Liver (tissue), 8 donors: ENCODE measurements at regions not wholly inside any gene's neighbourhood (a gene's known extent, or its start where the extent isn't known, plus 50 kb on each side); places are given as distances from the start of the nearest gene placed in this dataset.
A peak's percentile ranks its signal among the peaks of the same experiment; 100 is the strongest.

ENCODE experiments used
- DNase-seq: peaks from one replicate; pipeline ENCODE4 v3.0.0-alpha.2; 2017; ENCODE audit warnings: low spot score
- H3K27ac ChIP-seq, 2 donors: one replicate each; pipeline ENCODE4 v1.7.0; 2013; ENCODE audit warnings: inconsistent platforms in 2 of 2, low read length in 2 of 2, control low read depth in 1 of 2, low read depth in 1 of 2, mild to moderate bottlenecking in 1 of 2
- H3K27me3 ChIP-seq, 4 donors: one replicate each; pipeline versions ENCODE4 v1.6.1 to v1.7.0; 2013; ENCODE audit warnings: low read length in 3 of 4, inconsistent platforms in 1 of 4, mild to moderate bottlenecking in 1 of 4, moderate library complexity in 1 of 4; ENCODE audit not compliant: control insufficient read depth in 4 of 4, insufficient read depth in 4 of 4
- H3K36me3 ChIP-seq, 4 donors: one replicate each; pipeline versions ENCODE4 v1.6.1 to v1.7.0; 2013; ENCODE audit warnings: low read length in 3 of 4, mild to moderate bottlenecking in 3 of 4, low read depth in 1 of 4, moderate library complexity in 1 of 4; ENCODE audit not compliant: control insufficient read depth in 4 of 4, insufficient read depth in 3 of 4
- H3K4me1 ChIP-seq, 4 donors: one replicate each; pipeline versions ENCODE4 v1.6.1 to v1.7.0; 2013; ENCODE audit warnings: low read length in 3 of 4, mild to moderate bottlenecking in 3 of 4, moderate library complexity in 1 of 4; ENCODE audit not compliant: control insufficient read depth in 4 of 4, insufficient read depth in 4 of 4
- H3K4me3 ChIP-seq, 3 donors: one replicate each; pipeline versions ENCODE4 v1.6.1 to v1.7.0; 2013; ENCODE audit warnings: low read length in 3 of 3, control low read depth in 1 of 3, low read depth in 1 of 3, mild to moderate bottlenecking in 1 of 3
- H3K9ac ChIP-seq, 2 donors: one replicate each; pipeline ENCODE4 v1.7.0; 2013; ENCODE audit warnings: low read length in 2 of 2, mild to moderate bottlenecking in 2 of 2, moderate library complexity in 2 of 2, control low read depth in 1 of 2, low read depth in 1 of 2
- H3K9me3 ChIP-seq, 4 donors: one replicate each; pipeline versions ENCODE4 v1.6.1 to v1.7.0; 2013; ENCODE audit warnings: low read length in 3 of 4; ENCODE audit not compliant: control insufficient read depth in 4 of 4
- EGR1 ChIP-seq, 2 donors: IDR thresholded peaks; 2 replicates each; pipeline ENCODE4 v1.6.1; 2016 to 2018; ENCODE audit warnings: antibody characterized with exemption in 2 of 2, low read depth in 2 of 2
- FOXA1 ChIP-seq: IDR thresholded peaks from 2 replicates; pipeline ENCODE4 v1.6.1; 2016; ENCODE audit warnings: antibody characterized with exemption
- FOXA2 ChIP-seq: IDR thresholded peaks from 2 replicates; pipeline ENCODE4 v1.6.1; 2016; ENCODE audit warnings: antibody characterized with exemption
- GABPA ChIP-seq, 2 donors: IDR thresholded peaks in 1 of 2; conservative IDR thresholded peaks in 1 of 2; 2 replicates each; pipeline ENCODE4 v1.6.1; 2016; ENCODE audit warnings: antibody characterized with exemption in 2 of 2, mild to moderate bottlenecking in 1 of 2, moderate library complexity in 1 of 2
- HNF4A ChIP-seq, 2 donors: conservative IDR thresholded peaks; 2 replicates each; pipeline ENCODE4 v1.6.1; 2016; ENCODE audit warnings: antibody characterized with exemption in 2 of 2, mild to moderate bottlenecking in 2 of 2
- HNF4G ChIP-seq: IDR thresholded peaks from 2 replicates; pipeline ENCODE4 v1.6.1; 2016; ENCODE audit warnings: antibody characterized with exemption
- JUND ChIP-seq, 2 donors: IDR thresholded peaks; 2 replicates each; pipeline ENCODE4 v1.6.1; 2016; ENCODE audit warnings: antibody characterized with exemption in 2 of 2
- NR2F2 ChIP-seq: IDR thresholded peaks from 2 replicates; pipeline ENCODE4 v1.6.1; 2016; ENCODE audit warnings: antibody characterized with exemption
- RAD21 ChIP-seq, 2 donors: IDR thresholded peaks; 2 replicates each; pipeline ENCODE4 v1.6.1; 2016; ENCODE audit warnings: antibody characterized with exemption in 2 of 2, mild to moderate bottlenecking in 2 of 2
- RXRA ChIP-seq, 2 donors: IDR thresholded peaks; 2 replicates each; pipeline ENCODE4 v1.6.1; 2017 to 2018; ENCODE audit warnings: antibody characterized with exemption in 2 of 2, mild to moderate bottlenecking in 1 of 2
- SP1 ChIP-seq: IDR thresholded peaks from 2 replicates; pipeline ENCODE4 v1.6.1; 2018; ENCODE audit warnings: antibody characterized with exemption, mild to moderate bottlenecking
- TAF1 ChIP-seq: conservative IDR thresholded peaks from 2 replicates; pipeline ENCODE4 v1.6.1; 2016; ENCODE audit warnings: antibody characterized with exemption, mild to moderate bottlenecking
- YY1 ChIP-seq: IDR thresholded peaks from 2 replicates; pipeline ENCODE4 v1.6.1; 2016; ENCODE audit warnings: antibody characterized with exemption, mild to moderate bottlenecking
- ZBTB33 ChIP-seq: IDR thresholded peaks from 2 replicates; pipeline ENCODE4 v1.6.1; 2016; ENCODE audit warnings: antibody characterized with exemption
- WGBS: extraction: QIAGEN DNeasy Blood & Tissue Kit; methylation state at CpG from one replicate; pipeline ENCODE4 v1.1.7; 2013; 5-methylcytosine and 5-hydroxymethylcytosine counted together
- TF ChIP-seq, protein P1 (sequence below): IDR thresholded peaks from 2 replicates; pipeline ENCODE4 v1.6.1; 2016; ENCODE audit warnings: antibody characterized with exemption, mild to moderate bottlenecking
- TF ChIP-seq, protein P2 (sequence below): IDR thresholded peaks from 2 replicates; pipeline ENCODE4 v1.6.1; 2016; ENCODE audit warnings: antibody characterized with exemption
- TF ChIP-seq, protein P3 (sequence below): fragments of 150-350 bp; IDR thresholded peaks from 2 replicates; pipeline ENCODE4 v1.5.1; 2017; ENCODE audit warnings: improper control_type of control experiment, low read depth, low read length; ENCODE audit not compliant: missing input control
- TF ChIP-seq, protein P4 (sequence below): IDR thresholded peaks from 2 replicates; pipeline ENCODE4 v1.6.1; 2016; ENCODE audit warnings: antibody characterized with exemption
- donor health status: healthy.
- donor health status: healthy.
- donor health status: healthy.
- donor health status: healthy.
- donor health status: healthy.

- TF ChIP-seq, protein P1, sequence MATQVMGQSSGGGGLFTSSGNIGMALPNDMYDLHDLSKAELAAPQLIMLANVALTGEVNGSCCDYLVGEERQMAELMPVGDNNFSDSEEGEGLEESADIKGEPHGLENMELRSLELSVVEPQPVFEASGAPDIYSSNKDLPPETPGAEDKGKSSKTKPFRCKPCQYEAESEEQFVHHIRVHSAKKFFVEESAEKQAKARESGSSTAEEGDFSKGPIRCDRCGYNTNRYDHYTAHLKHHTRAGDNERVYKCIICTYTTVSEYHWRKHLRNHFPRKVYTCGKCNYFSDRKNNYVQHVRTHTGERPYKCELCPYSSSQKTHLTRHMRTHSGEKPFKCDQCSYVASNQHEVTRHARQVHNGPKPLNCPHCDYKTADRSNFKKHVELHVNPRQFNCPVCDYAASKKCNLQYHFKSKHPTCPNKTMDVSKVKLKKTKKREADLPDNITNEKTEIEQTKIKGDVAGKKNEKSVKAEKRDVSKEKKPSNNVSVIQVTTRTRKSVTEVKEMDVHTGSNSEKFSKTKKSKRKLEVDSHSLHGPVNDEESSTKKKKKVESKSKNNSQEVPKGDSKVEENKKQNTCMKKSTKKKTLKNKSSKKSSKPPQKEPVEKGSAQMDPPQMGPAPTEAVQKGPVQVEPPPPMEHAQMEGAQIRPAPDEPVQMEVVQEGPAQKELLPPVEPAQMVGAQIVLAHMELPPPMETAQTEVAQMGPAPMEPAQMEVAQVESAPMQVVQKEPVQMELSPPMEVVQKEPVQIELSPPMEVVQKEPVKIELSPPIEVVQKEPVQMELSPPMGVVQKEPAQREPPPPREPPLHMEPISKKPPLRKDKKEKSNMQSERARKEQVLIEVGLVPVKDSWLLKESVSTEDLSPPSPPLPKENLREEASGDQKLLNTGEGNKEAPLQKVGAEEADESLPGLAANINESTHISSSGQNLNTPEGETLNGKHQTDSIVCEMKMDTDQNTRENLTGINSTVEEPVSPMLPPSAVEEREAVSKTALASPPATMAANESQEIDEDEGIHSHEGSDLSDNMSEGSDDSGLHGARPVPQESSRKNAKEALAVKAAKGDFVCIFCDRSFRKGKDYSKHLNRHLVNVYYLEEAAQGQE: no peak
- TF ChIP-seq HNF4G: no peak
Observed at GRCh38 chr5:136458481-136458880, 93.1 kb upstream of the TRPC7 start (continued).

GRCh38 chr5:136457390-136458013 lies 92.2 kb upstream of the TRPC7 start:
- DNase-seq: no peak
- TF ChIP-seq HNF4A (conservative IDR thresholded peaks at IDR 0.05) (peak in 1 of 2 donors; percentile 10), FOXA1 (no peak)
- 34% methylated on average over 2 of the region's 2 CpGs for WGBS
- H3K27ac ChIP-seq: no peak overlapping the region
- no peak overlapping the region for H3K4me3 ChIP-seq
- H3K4me1 ChIP-seq: no peaks in the 10 kb centered on the region
- H3K27me3 ChIP-seq: no peaks in the 10 kb centered on the region
- H3K36me3 ChIP-seq: no peaks in the 10 kb centered on the region
- H3K9me3 ChIP-seq: no peaks in the 10 kb centered on the region
- H3K9ac ChIP-seq: no peak overlapping the region

DNA sequence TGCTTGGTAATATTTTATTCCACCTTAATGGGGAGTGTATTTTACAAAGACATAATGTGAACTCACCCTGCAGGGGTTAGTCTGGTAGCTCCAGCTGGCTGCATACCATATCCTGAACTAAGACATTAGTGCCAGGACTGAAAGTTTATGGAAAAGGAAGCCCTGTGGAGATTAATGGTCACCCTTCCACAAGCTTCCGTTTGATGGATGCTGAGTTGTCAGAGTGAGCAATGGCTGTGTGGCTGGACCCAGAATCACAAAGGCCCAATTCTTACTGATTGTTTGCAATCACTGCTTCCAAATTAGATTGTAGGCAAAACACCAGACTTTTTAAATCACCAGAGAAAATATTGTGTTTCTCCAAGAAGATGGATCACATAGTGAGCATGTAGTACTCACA lies 90.1 kb upstream of the TRPC7 start:
- no peaks in the 10 kb centered on the region for H3K36me3 ChIP-seq
- TF ChIP-seq, protein P2, sequence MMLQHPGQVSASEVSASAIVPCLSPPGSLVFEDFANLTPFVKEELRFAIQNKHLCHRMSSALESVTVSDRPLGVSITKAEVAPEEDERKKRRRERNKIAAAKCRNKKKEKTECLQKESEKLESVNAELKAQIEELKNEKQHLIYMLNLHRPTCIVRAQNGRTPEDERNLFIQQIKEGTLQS: no peak
- no peak for TF ChIP-seq NR2F2
- TF ChIP-seq YY1: no peak
- no peak for TF ChIP-seq SP1
- no peak for TF ChIP-seq RXRA (IDR thresholded peaks at IDR 0.05)
- TF ChIP-seq FOXA2: no peak
- TF ChIP-seq, protein P3, sequence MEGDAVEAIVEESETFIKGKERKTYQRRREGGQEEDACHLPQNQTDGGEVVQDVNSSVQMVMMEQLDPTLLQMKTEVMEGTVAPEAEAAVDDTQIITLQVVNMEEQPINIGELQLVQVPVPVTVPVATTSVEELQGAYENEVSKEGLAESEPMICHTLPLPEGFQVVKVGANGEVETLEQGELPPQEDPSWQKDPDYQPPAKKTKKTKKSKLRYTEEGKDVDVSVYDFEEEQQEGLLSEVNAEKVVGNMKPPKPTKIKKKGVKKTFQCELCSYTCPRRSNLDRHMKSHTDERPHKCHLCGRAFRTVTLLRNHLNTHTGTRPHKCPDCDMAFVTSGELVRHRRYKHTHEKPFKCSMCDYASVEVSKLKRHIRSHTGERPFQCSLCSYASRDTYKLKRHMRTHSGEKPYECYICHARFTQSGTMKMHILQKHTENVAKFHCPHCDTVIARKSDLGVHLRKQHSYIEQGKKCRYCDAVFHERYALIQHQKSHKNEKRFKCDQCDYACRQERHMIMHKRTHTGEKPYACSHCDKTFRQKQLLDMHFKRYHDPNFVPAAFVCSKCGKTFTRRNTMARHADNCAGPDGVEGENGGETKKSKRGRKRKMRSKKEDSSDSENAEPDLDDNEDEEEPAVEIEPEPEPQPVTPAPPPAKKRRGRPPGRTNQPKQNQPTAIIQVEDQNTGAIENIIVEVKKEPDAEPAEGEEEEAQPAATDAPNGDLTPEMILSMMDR: no peak
- no peak for TF ChIP-seq HNF4A (conservative IDR thresholded peaks at IDR 0.05)
- TF ChIP-seq TAF1: no peak
- no peak for TF ChIP-seq ZBTB33
- no peak for TF ChIP-seq HNF4G
- TF ChIP-seq FOXA1: no peak
- TF ChIP-seq EGR1 (IDR thresholded peaks at IDR 0.05; ENCODE audit: low read depth in 2 of 2): no peak
- TF ChIP-seq JUND (IDR thresholded peaks at IDR 0.05): no peak
- no peak for TF ChIP-seq GABPA (IDR thresholded peaks at IDR 0.05 in 1 of 2, conservative IDR thresholded peaks at IDR 0.05 in 1 of 2)
- TF ChIP-seq, protein P1: no peak
- TF ChIP-seq, protein P4, sequence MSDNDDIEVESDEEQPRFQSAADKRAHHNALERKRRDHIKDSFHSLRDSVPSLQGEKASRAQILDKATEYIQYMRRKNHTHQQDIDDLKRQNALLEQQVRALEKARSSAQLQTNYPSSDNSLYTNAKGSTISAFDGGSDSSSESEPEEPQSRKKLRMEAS: no peak
- TF ChIP-seq RAD21 (IDR thresholded peaks at IDR 0.05): no peak
- no peak overlapping the region for H3K4me3 ChIP-seq
- no peaks in the 10 kb centered on the region for H3K9me3 ChIP-seq
- H3K9ac ChIP-seq: no peak overlapping the region
- WGBS: 69% methylated on average over 1 of the region's 1 CpG
- no peak for DNase-seq
- no peak overlapping the region for H3K27ac ChIP-seq
- no peaks in the 10 kb centered on the region for H3K27me3 ChIP-seq
- H3K4me1 ChIP-seq: no peaks in the 10 kb centered on the region
